ENCODE measurements at regions not wholly inside any gene's neighbourhood (a gene's known extent, or its start where the extent isn't known, plus 50 kb on each side); places are given as distances from the start of the nearest gene placed in this dataset.

- TF ChIP-seq CEBPB (IDR thresholded peaks at IDR 0.05) (no peak), YY1 (IDR thresholded peaks at IDR 0.05; ENCODE audit: low read depth) (no peak), ZBTB7A (IDR thresholded peaks at IDR 0.05; ENCODE audit: low read depth) (no peak), TCF12 (IDR thresholded peaks at IDR 0.05; ENCODE audit: low read depth) (no peak), EGR1 (IDR thresholded peaks at IDR 0.05) (no peak), FOXM1 (IDR thresholded peaks at IDR 0.05; ENCODE audit: borderline replicate concordance, low read depth) (no peak), RAD21 (IDR thresholded peaks at IDR 0.05; ENCODE audit: low read depth) (no peak), CREB1 (IDR thresholded peaks at IDR 0.05; ENCODE audit: low read depth) (no peak)
- TF ChIP-seq, protein P1, sequence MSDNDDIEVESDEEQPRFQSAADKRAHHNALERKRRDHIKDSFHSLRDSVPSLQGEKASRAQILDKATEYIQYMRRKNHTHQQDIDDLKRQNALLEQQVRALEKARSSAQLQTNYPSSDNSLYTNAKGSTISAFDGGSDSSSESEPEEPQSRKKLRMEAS (IDR thresholded peaks at IDR 0.05): no peak
Observed at GRCh38 chr7:145489609-145490008, 627.0 kb upstream of the CNTNAP2 start.

DNA sequence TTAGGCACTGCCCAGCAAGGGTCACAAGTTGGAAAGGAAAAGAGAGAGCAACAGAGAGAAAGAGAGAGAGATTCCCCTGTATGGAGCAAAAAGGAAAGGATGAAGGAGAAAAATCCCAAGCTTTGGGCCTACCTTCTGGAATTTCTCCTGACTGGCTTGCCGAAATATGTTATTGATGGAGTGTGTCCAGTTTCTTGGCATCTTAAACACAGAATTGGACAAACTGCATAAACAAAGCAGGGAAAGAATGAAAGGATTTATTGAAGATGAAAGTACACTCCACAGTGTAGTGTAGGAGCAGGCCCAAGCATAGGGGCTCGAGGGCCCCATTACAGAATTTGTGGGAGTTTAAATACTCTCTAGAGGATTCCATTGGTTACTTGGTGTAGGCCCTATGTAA is 627.8 kb upstream of the CNTNAP2 start:
- TF ChIP-seq REST (IDR thresholded peaks at IDR 0.05; ENCODE audit: low read depth): no peak
- no peak for TF ChIP-seq TAF1 (IDR thresholded peaks at IDR 0.05; ENCODE audit: low read depth)

GRCh38 chr7:145481985-145482384 is 634.6 kb upstream of the CNTNAP2 start:
- TF ChIP-seq NFIC (IDR thresholded peaks at IDR 0.05): no peak
- TF ChIP-seq TEAD4 (IDR thresholded peaks at IDR 0.05): no peak
- TF ChIP-seq RAD21 (IDR thresholded peaks at IDR 0.05; ENCODE audit: low read depth): no peak
- no peak for TF ChIP-seq ZBTB7A (IDR thresholded peaks at IDR 0.05; ENCODE audit: low read depth)
- TF ChIP-seq REST (IDR thresholded peaks at IDR 0.05; ENCODE audit: low read depth): no peak
- TF ChIP-seq YY1 (IDR thresholded peaks at IDR 0.05; ENCODE audit: low read depth): no peak
- TF ChIP-seq CEBPB (IDR thresholded peaks at IDR 0.05): no peak
- no peak for TF ChIP-seq USF1 (IDR thresholded peaks at IDR 0.05)
- TF ChIP-seq FOXM1 (IDR thresholded peaks at IDR 0.05; ENCODE audit: borderline replicate concordance, low read depth): no peak
- no peak for TF ChIP-seq CREB1 (IDR thresholded peaks at IDR 0.05; ENCODE audit: low read depth)
- TF ChIP-seq TAF1 (IDR thresholded peaks at IDR 0.05; ENCODE audit: low read depth): no peak
- TF ChIP-seq EGR1 (IDR thresholded peaks at IDR 0.05): no peak
- TF ChIP-seq TCF12 (IDR thresholded peaks at IDR 0.05; ENCODE audit: low read depth): no peak
- TF ChIP-seq, protein P1 (IDR thresholded peaks at IDR 0.05): no peak
- no peak for TF ChIP-seq EP300 (IDR thresholded peaks at IDR 0.05; ENCODE audit: borderline replicate concordance)

GRCh38 chr7:145478541-145478940 is 638.1 kb upstream of the CNTNAP2 start:
- TF ChIP-seq TAF1 (IDR thresholded peaks at IDR 0.05; ENCODE audit: low read depth) (no peak), RAD21 (IDR thresholded peaks at IDR 0.05; ENCODE audit: low read depth) (no peak), EP300 (IDR thresholded peaks at IDR 0.05; ENCODE audit: borderline replicate concordance) (no peak), TEAD4 (IDR thresholded peaks at IDR 0.05) (no peak), REST (IDR thresholded peaks at IDR 0.05; ENCODE audit: low read depth) (no peak), USF1 (IDR thresholded peaks at IDR 0.05) (no peak), YY1 (IDR thresholded peaks at IDR 0.05; ENCODE audit: low read depth) (no peak), CEBPB (IDR thresholded peaks at IDR 0.05) (no peak), CREB1 (IDR thresholded peaks at IDR 0.05; ENCODE audit: low read depth) (no peak), TCF12 (IDR thresholded peaks at IDR 0.05; ENCODE audit: low read depth) (no peak), EGR1 (IDR thresholded peaks at IDR 0.05) (no peak), NFIC (IDR thresholded peaks at IDR 0.05) (no peak), FOXM1 (IDR thresholded peaks at IDR 0.05; ENCODE audit: borderline replicate concordance, low read depth) (no peak), ZBTB7A (IDR thresholded peaks at IDR 0.05; ENCODE audit: low read depth) (no peak)
- TF ChIP-seq, protein P1 (IDR thresholded peaks at IDR 0.05): no peak

Measured in Ishikawa (cell line).